ENCODE measurements at regions not wholly inside any gene's neighbourhood (a gene's known extent, or its start where the extent isn't known, plus 50 kb on each side); places are given as distances from the start of the nearest gene placed in this dataset.
"Not testable (repeated sequence)": the region's sequence is repeated elsewhere in the genome, so short reads cannot be mapped to it uniquely, and the experiment has no call there.

DNA sequence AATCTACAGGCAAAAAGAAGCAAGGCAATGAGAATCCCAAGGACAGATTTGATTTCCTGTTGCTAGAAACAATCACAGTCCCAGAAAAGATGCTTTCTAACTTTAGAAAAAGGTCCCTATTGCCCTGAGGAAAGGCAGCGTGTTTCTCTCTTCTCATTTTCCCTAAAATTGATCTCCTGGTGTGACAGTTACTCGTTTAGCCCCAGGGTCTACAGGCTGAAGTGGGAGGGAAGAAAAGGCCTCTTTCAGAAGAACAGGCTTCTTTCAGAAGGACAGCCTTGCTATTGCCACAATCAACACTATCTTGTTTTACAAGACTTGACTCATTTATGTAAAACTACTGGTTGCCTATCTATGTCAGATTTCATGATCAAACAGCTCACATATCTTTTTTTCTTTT lies 121.8 kb upstream of the OR4E1 start:
- DNase-seq: no peak

GRCh38 chr14:21791749-21792148 lies 118.1 kb upstream of the OR4E1 start:
- no peak for DNase-seq

DNA sequence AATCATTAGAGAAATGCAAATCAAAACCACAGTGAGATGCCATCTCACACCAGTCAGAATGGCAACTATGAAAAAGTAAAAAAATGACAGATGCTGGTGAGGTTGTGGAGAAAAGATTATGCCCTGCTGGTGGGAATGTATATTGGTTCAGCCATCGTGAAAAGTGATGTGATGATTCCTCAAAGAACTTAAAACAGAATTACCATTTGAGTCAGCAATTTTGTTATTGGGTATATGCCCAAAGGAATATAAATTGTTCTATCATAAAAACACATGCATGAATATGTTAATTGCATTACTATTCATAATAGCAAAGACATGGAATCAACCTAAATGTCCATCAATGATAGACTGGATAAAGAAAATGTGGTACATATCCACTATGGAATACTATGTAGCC lies 115.1 kb upstream of the OR4E1 start:
- not testable (repeated sequence) for DNase-seq

DNA sequence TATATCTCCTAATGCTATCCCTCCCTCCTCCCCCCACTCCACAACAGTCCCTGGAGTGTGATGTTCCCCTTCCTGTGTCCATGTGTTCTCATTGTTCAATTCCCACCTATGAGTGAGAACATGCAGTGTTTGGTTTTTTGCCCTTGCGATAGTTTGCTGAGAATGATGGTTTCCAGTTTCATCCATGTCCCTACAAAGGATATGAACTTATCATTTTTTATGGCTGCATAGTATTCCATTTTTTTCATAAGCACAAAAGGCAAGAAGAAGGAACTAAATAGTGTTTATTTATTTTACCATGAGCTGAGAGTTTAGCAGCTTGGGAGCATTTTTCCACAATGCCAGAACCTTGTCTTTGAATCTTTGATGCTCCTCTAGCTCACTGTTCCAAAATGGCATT lies 113.6 kb upstream of the OR4E1 start:
- DNase-seq: not testable (repeated sequence)

DNA sequence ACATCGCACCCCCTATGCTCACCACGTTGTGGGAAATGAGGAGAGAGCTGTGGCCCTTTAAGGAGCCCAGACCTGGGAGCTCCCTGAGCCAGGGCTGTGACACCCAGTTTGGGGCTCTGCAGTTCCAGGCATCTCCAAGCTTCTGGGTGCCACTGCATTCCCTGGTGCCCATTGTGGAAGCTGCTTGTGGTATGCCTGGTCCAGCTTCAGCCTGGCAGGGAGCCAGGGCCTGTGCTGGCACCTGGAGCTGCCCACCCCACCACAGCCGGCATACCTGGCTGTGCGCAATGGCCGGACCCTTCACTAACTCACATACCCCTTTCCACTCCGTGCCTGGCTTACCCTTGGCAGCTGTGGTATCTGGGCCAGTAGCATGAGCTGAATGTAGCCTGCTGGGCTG lies 107.9 kb upstream of the OR4E1 start:
- DNase-seq: no peak

GRCh38 chr14:21780429-21781084 lies 106.9 kb upstream of the OR4E1 start:
- DNase-seq: no peak

- DNase-seq: no peak
These were observed 98.1 kb upstream of the OR4E1 start for GRCh38 chr14:21771671-21772070.

DNA sequence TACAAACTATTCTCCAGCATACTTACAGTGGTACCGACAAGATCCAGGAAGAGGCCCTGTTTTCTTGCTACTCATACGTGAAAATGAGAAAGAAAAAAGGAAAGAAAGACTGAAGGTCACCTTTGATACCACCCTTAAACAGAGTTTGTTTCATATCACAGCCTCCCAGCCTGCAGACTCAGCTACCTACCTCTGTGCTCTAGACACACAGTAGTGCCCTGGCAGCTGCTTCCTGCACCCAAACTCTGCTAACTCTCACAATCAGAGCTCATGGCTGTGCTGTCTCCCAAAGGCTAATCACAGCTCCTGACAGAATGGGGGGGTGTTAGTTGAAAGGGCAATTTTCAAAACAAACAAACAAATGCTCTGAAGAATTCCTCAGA lies 95.2 kb upstream of the OR4E1 start:
- DNase-seq: no peak

DNA sequence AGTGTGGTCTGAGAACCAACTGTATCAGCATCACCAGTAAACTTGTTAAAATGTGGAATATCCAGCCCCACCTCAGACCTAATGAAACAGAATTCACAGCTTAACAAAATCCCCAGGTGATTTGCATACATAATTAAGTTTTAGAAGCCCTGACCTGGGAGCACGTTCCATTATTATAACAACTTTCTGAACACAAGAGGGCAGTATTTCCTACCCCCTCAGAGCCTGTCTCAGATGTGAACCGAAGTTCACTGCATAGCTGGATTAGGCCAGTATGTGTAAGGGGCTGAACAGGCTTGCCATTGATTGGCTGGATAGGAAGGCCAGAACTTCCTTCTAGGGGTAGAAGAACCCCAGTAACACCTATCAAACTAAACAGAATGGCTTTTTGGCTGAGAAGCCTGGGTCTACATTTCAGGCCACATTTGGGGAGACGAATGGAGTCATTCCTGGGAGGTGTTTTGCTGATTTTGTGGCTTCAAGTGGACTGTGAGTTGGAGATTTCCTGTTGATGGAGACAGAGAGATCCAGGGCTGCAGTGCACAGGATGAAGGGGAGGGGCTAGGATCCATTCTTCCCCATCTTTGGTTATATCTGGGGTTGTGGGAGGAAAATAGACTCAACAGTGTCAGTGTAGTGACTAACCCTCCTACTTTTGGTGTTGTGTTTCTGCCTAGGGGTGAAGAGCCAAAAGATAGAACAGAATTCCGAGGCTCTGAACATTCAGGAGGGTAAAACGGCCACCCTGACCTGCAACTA lies 94.7 kb upstream of the OR4E1 start:
- DNase-seq: no peak

DNA sequence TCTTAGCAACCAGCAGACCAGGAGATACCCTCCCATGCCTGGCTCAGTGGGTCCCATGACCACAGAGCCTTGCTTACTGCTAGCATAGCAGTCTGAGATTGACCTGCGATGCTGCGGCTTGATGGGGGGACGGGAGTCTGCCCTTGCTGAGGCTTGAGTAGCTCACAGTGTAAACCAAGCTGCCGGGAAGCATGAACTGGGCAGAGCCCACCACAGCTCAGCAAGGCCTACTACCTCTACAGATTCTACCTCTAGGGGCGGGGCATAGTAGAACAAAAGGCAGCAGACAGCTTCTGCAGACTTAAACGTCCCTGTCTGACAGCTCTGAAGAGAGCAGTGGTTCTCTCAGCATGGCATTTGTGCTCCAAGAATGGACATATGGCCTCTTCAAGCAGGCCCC lies 86.7 kb upstream of the OR4E1 start:
- DNase-seq: not testable (repeated sequence)

- DNase-seq: no peak
These were observed 75.8 kb upstream of the OR4E1 start for GRCh38 chr14:21749306-21749868.

- peak in 1 of 2 donors; percentile 36 for DNase-seq
These were observed 75.3 kb upstream of the OR4E1 start for GRCh38 chr14:21748869-21749303.

DNA sequence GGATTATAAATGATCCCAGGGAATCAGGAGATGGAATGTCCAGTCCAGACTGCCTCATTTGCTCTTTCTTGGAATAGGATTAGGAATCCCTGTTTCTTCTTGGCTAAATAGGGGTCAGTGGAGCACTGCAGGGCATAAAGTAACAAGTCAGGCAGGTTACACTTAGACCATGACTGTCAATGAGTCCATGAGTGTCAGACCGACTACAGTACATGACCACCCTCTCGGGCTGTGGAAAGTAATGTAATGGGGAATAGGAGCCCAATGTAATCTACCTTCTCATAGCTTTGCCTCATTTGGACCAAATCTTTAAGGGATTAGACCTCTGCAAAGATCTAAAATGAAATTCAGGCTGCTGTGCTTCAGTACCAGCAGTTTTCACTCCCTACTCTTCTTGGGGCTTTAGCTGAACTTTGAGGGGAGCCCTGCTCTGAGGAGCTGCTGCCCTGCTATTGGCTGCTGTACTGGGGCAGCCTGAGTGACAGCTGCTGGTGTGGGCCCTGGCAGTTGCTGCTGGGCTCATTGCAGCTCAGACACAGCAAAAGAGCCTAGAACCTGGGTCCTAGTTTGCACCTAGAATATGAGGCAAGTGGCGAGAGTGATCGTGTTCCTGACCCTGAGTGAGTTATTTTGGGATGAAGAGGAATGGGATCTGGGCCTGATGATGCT lies 62.2 kb upstream of the OR4E1 start:
- DNase-seq: no peak

DNA sequence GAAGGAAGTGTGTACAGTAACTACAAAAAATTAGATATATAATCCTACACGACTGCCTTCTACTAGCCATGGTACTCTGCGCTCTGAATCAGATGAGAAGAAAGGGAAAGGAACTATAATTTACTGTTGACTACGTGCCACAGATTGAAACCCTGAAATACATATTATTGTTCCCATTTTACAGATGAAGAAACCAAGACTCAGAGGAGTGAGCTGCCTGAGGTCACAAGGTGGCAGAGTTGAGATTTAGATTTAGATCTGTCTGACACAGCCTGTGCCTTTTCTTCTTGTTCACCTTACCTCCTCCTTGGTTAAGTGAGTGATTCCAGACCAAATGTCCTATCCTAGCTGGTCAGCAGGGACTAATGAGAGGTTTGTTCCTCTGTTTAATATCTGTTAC lies 61.6 kb upstream of the OR4E1 start:
- no peak for DNase-seq

DNA sequence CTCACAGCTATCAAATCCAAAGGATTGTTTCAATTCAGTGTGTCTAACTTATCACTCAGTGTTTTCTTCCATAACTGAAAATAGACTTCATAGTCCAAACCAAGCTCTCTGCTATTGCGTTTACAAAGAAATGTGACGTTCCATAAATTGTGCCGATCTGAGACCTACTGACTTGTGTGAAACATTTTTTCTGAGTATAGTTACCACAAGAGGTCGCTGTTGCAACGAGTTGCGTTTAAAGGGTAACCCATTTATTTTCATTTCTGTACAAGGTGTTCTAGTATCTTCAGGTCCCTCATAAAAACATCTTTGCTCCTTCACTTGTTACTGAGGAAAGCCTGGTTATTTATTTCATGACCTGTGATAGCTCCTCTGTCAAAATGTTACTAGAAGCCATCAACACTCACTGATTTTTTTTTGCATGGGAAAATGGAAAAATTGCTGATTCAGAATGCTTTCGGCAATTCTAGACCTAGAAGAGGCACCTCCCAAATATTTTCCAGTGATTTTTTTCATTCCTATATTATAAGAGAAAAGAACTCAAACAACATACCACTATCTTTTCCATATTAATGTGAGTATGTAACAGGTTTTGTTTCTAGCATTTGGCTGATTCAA lies 60.9 kb upstream of the OR4E1 start:
- peak in 1 of 2 donors; percentile 10 for DNase-seq

GRCh38 chr14:21729703-21730233 lies 56.1 kb upstream of the OR4E1 start:
- DNase-seq: no peak

- DNase-seq: no peak
These were observed 51.6 kb upstream of the OR4E1 start for GRCh38 chr14:21725250-21725649.

DNA sequence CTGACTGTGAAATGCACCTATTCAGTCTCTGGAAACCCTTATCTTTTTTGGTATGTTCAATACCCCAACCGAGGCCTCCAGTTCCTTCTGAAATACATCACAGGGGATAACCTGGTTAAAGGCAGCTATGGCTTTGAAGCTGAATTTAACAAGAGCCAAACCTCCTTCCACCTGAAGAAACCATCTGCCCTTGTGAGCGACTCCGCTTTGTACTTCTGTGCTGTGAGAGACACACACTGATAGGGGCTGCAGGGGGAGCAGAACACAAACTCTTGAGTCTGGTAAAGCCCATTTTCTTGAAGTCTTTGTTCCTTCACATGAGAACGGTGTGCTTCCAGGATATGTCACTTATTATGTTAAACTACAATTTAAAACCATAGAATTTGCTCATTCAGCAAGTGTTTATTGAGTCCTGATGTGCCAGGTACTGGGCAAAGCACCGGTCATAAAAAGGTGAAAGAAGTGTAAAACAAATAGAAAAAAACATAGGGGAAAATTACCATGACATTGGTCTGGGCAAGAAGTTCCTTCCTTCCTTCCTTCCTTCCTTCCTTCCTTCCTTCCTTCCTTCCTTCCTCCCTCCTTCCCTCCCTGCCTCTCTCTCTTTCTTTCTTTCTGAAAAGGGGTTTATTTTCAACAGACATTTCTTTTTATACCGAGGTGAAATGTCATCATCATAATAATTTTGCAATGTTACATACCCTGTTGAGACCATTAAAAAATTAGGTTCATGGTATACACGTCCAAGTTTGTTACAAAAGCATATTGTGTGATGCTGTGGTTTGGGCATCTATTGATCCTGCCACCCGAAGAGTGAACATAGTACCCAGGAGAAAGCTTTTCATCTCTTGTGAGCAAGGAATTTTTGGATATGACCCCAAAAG lies 50.7 kb upstream of the OR4E1 start:
- no peak for DNase-seq

- DNase-seq: no peak
These were observed 49.9 kb upstream of the OR4E1 start for GRCh38 chr14:21723431-21724045.
